SH-SY5Y (cell line): ENCODE measurements at regions not wholly inside any gene's neighbourhood (a gene's known extent, or its start where the extent isn't known, plus 50 kb on each side); places are given as distances from the start of the nearest gene placed in this dataset.

Experiments
- GATA2 ChIP-seq: IDR thresholded peaks from 2 replicates; pipeline ENCODE4 v1.6.1; 2011; ENCODE audit warnings: mild to moderate bottlenecking, low read depth, low read length
- GATA3 ChIP-seq: IDR thresholded peaks from 2 replicates; pipeline ENCODE4 v1.6.1; 2011; ENCODE audit warnings: low read depth, mild to moderate bottlenecking, low read length, moderate library complexity

GRCh38 chr14:61977217-61977616, 215.0 kb downstream of the SNAPC1 start:
- no peak for TF ChIP-seq GATA3
- TF ChIP-seq GATA2: no peak
